Hematopoietic multipotent progenitor cell treated with erythropoietin and hydrocortisone succinate and interleukin-3 and kit ligand, for 4 days (in vitro differentiated cells): ENCODE measurements at regions not wholly inside any gene's neighbourhood (a gene's known extent, or its start where the extent isn't known, plus 50 kb on each side); places are given as distances from the start of the nearest gene placed in this dataset.

ENCODE experiments used
- DNase-seq: peaks from one replicate; pipeline ENCODE4 v3.0.0-alpha.2; 2015

DNA sequence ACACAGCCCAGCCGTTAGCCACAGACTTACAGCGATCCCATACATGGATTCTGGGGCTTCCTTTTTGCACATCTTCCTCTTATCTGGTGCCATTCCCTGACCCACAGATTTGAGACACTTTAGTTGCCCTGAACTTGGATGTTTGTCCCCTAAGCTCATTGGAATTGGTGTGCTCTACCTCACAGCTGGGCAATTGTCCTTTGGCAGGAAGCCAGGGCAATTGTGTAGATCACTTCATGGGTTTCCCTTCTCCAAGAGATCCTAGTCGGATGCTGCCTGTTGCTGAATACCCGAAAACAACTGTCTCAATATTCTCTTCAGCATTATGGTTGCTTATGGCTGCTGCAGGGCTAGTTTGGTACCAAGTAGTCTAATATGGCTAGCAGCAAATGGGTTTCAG is 470.7 kb upstream of the MKI67 start:
- no peak for DNase-seq

DNA sequence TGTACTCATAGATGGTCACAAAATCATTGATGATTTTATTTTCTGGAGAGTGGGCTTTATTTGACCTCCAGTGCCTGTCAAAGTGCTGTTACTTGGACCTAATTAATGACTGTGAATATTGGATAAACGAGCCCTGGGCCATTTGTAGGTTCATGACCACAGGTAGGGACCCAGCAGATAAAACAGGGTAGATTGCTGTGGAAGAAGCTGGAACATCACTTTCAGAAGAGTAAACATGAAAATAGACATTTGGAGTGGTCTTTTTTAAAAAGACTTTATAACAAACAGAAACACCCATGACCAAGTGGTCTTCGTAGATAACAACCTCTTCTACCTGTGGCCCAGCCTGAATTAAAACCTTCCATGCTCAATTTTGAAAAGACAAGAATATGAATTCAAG is 472.8 kb upstream of the MKI67 start:
- no peak for DNase-seq

DNA sequence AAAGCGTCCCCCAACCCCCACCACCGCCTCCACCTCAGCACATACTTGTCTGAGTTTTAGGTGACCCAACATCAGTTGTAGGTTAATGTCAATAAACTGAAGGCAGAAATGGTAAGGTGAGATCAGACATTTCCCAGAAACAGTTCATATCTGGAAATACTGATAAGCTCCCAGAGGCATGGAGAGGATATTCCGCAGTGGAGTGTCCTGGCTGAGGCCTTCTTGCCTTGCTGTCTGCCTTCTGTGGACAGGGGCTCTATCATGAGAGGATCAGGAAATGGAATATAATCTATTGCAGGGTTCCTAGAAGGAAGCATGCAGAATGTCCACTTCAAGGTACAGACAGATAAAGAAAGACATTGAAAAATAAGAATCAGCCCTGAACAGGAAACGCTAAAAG is 473.3 kb upstream of the MKI67 start:
- DNase-seq = no peak

DNA sequence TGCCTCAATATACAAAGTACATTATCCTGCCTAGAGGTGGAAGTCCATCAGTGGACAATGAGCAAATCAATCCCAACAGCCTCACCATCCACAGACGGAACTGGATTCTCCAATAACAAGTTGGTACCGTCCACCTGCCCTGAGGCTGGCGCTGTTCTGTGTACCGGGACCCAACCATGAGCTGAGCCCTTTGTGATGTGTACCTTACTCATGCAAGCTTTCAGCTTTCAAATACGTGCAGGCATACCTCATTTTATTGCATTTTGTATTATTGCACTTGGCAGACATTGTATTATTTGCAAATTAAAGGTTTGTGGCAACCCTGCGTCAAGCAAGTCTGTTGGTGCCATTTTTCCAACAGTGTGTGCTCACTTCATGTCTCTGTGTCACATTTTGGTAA is 476.0 kb upstream of the MKI67 start:
- DNase-seq = no peak

DNA sequence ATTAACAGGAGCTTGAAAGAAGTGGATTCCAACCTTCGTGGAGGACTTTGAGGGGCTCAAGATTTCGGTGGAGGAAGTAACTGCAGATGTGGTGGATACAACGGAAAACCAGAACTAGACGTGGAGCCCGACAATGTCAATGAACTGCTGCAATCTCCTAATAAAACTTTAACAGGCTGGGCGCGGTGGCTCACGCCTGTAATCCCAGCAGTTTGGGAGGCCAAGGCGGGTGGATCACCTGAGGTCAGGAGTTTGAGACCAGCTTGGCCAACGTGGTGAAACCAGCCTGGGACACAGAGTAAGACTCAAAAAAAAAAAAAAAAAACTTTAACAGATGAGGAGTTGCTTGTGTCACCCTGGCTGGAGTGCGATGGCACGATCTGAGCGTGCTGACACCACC is 477.8 kb upstream of the MKI67 start:
- no peak for DNase-seq

DNA sequence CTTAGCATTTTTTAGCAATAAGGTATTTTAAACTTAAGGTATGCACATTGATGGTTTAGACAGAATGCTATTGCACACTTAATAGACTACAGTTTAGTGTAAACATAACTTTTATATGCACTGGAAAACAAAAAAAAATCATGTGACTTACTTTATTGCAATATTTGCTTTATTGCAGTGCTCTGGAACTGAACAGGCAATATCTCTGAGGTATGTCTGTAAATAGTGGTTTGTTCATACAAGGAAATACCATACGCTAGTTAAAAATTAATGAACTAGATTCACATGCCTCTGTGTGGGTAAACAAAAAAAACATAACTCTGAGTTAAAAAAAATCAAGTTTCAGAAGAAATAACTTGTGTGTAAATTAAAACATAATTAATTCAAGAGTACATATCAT is 479.0 kb upstream of the MKI67 start:
- DNase-seq = no peak

DNA sequence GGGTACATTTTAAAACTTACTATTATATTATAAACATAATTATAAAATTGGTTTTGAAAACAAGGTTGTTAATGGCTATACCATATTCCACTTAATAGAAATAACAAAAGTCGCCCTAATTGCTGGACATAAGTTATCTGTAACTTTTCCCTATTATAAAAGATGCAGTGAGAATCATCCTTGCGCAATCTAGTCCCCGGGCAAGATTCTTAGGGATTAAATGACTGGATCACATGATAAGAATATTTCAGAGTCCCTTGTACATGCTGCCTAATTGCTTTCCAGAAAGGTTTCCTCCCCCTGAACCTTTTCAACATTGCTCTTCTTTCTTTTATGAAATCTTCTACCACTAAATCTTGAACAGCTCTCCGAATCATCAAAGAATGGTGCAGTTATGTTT is 479.8 kb upstream of the MKI67 start:
- DNase-seq = no peak

DNA sequence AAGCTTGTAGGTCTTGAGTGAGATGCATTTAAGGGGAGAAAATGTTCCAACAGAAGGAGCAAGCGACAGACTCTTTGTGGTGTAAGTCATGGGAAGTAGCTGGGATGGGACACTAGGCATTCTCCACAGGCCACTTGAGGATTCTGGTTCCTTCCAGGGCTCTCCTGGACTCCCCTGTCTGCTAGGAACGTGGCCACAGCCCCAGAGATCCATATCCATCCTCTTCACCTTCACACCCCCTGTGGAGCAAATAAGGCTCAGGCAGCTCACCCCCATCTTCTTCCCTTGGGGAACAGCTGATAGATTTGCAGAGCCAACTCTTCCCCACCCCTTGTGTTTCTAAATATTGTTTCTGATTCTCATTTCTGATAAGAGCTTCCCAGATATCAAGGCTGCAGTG is 482.6 kb upstream of the MKI67 start:
- no peak for DNase-seq

DNA sequence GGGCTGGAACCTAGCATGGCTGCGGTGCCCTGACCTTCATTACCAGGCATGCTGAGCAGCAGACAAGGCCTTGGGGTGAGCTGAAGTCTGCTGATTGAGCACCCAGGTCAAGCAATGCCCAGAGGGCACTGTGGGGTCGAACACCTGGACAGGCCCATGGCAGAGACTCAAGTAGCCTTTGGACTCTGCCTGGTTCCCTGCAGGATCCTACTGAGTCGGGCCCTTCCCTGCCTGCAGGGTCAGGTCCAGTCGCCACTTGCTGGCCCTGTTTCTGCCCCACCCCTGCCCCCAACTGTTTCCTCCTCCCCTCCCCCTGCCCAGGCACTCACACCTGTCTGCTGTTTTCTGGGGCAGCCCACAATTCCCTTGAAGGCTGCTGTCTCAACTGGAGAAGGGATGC is 483.2 kb upstream of the MKI67 start:
- DNase-seq = no peak

DNA sequence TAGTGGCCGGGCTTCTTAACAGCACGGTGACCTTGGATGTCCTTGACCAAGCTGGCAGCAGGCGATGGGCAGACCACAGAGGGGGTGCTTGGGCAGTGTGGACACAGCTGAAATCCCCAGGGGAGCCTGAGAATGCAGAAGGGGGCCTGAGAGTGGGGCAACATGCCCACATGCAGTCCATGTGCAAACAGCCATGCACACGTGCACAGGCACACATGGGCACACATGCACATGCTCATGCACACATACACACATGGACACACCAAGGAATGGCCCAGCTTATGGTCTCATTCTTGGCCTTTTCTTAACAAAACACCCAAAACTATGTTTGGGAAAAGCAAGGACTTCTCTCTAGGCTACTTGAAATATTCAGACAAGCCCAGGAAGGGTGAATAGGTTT is 483.9 kb upstream of the MKI67 start:
- no peak for DNase-seq

DNA sequence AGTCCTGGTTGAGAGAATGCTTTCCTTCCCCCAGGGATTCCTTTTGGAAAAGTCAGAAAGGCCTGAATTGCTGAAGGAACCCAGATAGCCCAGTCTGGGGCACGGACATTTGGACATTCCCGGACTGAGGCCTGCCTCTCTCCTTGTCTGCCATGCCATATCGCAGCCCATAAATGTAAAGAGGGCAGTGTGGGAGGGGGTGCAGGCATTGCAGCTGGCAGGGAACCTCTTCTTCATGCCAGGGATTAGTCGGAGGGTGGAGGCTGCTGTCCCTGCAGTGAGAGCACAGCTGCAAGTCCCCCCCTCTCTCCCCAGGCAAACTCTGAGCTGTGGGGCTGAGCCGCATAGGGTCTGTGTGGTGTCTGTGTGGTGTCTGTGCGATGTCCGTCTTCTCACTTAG is 486.0 kb upstream of the MKI67 start:
- DNase-seq = no peak

DNA sequence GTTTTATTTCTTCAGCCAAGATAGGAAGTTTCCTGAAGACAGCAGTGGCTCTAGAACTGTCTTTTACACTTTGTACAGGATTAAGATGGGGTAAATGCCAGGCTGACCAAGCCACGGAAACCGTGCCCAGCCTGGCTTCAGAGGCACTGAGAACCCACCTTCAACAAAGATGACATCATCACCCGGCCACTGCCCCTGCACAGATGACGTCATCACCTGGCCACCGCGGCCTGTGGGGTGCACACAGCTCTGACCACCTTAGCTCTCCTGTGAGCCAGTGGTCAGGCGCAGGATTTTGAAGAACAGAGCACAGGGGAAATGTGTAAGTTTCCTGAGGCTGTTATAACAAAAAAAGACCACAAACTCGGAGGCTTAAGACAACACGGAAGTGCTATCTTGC is 486.4 kb upstream of the MKI67 start:
- DNase-seq = no peak

DNA sequence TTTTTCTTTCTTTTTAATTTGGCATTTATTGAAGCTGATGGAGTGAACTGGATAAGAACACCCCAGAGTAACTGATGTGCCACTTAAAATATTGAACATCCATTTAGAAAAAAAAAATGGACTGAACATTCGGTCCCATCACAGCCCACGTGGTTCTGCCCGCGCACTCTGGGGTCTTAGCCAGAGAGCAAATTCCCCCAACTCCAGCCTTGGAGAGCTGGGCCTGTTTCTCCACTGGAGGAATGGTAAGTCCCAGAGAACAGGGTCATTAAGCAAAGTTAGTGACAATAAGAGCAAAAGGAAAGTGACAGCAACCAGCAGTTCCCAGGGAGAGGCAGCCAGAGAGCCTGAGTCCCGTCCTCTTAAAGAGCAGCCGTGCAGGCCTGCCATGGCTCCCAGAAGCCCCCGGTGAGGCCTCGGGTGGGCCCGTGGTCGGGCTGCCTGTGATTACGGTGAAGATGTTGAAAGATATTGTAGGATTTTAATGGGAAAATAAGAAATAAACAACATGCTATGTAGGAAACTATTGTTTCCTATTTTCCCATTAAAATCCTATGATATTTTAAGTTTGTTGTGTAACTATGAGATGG is 487.9 kb upstream of the MKI67 start:
- no peak for DNase-seq

DNA sequence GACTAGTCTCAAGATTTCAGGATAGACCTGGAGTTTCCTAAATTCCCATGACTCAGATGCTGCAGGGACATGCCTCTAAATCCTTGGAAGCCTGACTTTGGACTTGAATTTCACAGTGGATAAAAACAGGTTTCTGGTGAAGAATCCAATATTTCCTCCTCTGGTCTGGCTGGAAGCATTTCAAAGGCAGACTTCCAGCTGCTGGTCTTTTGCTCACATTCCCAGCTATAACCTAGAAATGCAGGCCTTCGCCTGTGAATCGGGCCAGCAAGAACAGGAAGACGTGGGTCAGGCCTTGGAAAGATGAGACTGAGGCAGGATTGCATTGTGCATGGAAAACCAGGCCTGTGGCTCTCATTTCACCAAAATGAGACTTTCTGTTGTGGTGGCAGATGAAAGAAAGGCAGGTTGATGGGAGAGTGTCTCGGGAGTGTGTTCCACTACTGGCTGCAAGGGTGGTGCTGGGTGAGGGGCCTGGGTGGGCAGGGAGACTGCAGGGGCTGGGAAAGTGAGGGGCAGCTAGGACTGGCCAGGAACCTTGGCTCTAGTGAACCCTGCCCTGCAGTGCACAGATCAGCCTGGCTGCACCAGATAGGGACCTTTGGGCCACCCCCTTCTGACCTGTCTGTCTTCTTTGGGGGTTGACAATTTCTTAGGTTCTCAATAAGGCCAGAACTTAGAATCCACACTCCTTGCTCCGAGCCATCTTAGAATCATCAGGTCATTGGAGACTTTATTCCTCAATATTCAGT is 488.8 kb upstream of the MKI67 start:
- no peak for DNase-seq

DNA sequence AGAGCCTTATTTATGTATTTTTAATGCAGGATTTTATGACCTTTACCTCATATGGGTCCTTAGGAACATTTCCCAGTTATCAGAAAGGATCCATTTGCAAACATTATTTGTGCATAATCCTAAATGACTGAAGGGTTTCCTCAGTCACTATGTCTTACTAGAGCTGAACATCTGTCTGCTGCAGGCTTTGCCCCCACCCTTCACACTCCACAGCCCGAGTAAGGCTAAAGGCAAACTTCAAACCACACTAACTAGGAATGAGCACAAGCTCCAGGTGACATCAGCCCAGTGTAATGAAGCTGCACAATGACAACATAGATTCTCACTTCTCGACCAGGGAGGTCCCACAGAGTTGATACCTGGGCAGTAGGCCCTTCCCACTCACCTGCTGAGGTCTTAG is 491.3 kb upstream of the MKI67 start:
- DNase-seq = no peak

DNA sequence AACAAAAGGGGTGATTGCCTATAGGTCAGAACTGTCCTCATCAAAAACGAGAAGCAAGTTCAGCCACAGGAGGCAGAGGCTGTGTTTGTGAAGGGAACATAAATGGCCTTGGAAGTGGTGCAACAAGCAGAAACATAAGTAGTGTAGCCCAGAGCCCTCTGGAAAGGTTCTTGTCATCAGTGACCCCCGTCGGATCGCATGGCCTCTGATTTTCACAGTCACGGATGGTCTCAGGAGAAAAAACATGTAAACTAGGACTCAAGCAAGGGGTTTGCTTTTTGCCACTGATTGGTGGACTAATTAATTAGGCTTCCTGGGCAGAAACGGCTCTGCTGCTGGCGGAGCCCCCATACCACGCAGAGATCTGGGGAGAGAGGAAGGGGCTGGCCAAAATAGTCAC is 496.5 kb upstream of the MKI67 start:
- no peak for DNase-seq

DNA sequence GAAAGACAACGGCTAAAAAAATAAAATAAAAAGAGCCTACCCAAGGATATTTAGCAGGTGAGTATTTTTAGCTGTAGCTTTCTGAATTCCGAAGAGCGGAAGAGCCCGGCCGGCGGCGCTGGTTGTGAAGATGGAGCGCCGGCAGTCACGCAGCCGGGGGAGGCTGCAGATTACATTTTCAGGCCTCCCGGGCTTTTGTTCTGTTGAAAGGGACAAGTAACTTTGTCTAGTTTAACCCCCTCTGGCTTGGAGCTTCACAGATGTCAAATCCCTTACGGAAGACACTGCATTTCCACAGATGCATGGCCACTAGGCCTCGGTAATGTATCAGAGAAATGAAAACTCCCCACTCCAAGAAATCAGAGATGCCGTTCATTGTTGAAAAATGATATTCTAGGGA is 497.6 kb upstream of the MKI67 start:
- no peak for DNase-seq

DNA sequence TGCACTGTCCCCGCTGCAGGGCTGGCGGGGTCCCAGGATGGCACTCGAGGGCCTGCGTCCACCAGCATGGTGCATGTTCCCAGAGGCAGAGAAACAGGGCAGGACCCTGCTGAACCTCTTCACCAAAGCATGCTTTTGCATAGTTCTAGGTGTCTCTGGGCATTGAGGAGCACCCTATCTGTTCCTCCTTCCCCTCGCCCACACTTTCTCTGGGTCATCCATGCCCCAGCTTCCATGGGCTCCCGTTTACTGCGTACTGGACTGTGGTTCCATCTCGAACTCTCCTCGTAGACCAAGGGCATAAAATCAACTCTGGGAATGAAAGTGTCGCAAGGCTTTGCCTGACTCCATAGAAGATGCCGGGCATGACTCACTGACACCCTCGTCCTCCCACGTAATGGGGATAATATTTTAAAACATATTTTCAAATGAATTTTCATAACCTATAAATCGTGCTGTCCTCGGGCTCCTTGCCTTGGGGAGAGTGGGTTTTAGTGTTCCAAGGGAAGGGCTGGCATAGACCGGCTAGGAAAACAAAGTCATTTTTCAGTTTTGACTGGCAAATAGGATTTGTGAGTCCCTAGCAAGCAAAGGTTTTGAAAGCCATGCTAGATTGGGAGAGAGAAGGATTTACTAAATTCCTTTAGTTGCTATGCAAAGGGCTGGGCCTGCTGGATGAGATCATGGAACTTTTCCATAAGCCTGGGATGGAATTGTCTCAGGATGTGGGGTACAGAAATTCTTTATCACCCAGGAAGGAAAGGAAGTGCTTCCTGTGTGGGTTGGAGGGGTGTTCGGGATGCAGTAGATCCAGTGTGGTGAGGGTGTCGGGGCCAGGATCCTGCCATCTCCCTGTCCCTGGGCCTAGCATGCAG is 498.7 kb upstream of the MKI67 start:
- no peak for DNase-seq

DNA sequence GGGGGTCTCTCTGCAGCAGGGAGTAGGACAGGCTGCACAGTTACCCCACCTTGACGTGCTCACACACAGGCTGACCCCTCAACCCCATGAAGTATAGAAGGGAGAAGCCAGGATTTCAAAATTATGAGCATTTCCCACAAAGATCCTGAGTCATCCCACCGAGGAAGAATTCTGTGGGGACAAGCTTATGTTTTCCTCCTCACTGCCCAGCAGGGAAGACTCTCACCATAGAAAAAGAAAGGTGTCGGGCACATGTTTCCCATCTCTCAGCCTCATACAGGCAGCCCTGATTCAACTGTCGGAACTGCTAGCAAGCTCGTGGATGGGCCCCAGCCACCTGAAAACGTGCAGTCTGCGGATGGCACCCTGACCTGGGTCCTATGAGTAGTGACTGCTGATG is 499.7 kb upstream of the MKI67 start:
- no peak for DNase-seq

DNA sequence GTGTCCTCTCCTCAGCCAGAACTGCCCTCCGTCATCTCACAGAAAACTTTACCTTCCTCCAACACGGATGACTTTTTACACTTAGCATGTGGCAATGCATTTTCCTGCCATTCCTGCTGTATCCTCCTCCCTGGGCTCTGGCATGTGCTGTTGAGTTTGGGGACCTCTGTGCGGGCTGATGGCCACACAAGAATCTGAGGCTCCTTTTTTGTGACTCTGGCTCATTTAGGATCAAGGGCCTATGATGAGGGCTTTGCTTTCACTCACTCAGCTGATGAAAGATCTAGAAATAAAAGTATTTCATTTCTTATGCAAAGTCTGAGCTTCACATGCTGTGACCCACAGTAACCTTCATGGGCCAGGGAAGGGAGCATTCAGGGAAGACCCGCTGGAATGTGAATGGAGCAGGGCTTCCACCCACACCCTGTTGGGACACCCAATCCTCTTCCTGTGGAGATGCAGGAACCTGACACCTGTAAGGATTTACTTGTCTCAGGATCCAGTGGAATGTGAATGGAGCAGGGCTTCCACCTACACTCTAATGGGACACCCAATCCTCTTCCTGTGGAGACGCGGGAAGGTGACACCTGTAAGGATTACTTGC is 500.3 kb upstream of the MKI67 start:
- DNase-seq = no peak

DNA sequence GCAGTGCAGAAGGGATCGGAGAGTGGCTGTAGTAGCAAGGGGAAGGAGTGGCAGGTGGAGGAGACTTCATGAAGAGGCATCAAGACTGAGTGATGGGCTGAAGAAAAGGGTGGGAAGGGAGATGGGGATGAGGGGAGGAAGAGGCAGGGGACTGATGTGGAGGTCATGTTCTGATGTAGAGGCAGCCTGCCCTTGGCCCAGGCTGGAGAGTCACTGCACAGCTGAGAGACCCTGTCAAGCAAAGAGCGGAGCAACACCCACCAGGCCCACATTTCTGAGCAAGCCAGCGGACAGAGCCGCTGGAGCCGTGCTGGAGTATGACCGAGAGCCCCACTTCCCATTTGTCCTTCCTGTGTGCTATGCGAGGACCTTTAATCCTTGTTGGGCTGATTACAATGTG is 501.6 kb upstream of the MKI67 start:
- no peak for DNase-seq

DNA sequence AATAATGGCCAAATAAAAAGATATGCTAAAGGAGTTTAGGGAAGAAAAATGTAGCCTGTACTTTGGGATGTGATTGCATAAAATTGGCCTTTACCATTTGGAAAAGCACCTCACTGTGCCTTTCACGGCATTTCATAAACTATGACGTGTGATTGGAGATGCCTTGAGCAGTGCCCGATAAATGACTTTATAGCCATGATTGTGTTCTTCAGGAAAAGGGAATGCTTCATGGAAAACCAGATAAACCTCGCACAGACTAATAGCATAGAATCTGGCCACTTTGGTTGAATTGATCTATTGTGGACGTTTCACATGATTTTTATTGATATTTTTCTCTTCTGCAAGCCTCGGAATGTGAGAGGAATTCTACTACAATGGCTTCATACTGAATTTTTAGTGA is 502.0 kb upstream of the MKI67 start:
- DNase-seq = no peak
